ENCODE measurements at regions not wholly inside any gene's neighbourhood (a gene's known extent, or its start where the extent isn't known, plus 50 kb on each side); places are given as distances from the start of the nearest gene placed in this dataset.
A peak's percentile ranks its signal among the peaks of the same experiment; 100 is the strongest.

DNA sequence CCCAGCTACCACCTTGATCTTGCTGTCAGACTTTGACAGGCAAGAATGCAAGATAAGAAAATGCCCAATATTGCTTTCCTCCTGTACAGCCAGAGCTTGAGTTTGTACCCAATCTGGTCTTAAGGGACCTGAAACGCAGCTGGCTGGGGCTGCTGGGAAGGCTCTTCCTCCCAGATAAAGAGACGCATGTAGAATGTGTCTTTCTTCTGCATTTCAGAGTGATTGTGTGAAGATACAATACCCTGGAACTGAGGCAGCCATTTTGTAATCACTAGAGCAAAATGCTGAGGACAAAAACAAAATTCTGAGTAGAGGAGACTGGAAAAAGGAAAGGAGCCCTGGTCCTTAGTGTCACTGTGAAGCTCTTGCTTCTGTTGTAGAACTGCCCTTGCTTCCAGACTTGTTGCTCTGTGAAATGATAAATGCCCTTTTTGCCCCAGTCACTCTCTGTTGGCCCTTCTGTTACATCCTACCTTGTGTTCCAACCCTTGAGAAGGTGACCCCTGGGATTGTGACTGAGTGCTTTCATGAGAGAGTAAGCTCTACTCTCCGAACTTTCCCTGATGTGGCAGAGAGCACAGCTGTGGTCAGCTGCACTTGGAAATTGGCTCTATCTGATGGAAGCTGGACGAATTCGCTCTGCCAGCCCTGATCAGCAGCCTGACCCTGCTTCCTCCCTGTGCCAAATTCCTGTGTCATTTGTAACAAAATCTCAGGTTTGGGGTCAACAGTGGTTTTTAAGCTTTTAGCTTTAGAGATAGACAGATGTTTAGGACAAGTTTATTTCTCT lies 137.4 kb upstream of the RBMS1 start:
- DNase-seq (ENCODE audit: low read depth in 3 of 3) = no peak

DNA sequence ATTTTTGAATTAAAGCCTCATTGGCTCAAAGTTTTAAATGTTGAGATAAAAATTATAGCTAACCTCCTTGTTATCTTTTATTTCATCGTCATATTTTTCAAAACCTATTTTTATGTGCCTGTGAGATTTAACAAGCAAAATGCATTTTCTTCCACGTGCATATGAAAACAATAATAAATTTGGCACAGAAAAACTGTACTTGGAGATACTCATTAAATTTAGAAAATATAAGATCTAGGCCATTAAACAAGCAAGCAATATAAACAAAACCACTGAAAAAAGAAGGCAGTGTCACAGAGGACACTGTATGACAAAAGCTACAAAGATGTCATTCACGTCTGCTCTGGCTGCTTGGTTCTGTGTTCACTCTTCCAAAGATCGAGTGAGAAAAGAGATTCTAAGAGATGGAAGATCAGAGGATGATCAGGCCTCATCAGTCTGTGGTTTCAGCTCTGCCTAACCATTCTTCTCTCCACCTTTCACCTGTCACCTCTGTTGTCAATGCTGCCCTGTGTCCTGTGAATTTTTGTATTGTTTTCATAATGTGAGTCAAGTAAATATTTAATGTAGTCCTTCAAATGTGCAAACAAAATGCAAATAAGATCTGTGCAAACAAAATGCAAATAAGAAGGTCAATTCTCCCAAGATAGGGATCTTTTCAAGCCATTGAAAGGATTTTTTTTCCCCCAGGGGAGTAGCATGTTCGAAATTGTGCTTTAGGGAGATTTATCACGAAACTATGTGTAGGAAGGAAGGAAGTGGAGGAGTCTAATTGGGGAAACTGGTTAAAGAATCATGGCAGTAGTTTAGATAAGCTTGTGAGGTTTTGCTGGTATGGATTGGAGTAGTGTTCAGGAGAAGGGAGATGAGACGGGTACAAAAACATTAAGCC lies 138.7 kb upstream of the RBMS1 start:
- no peak for DNase-seq (ENCODE audit: low read depth in 3 of 3)

DNA sequence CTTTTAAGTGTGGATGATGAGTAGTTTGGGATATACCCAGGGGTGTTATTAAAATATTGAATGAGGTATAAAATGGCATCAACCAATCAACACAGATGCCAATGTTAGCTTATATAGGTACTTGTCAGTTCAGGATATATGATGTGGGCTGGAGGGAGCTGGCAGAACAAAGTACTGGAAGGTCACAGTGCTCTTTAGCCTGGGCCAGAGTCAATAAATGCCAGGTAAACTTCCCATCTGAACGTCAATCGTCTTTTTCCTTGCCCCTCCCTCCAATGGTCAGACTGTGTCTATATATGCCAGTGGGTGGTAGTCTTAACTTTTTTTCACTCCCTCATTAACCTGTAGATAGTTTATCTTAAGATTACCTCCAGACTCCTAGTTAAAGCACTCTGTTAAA lies 140.8 kb upstream of the RBMS1 start:
- DNase-seq (ENCODE audit: low read depth in 3 of 3) = no peak

DNA sequence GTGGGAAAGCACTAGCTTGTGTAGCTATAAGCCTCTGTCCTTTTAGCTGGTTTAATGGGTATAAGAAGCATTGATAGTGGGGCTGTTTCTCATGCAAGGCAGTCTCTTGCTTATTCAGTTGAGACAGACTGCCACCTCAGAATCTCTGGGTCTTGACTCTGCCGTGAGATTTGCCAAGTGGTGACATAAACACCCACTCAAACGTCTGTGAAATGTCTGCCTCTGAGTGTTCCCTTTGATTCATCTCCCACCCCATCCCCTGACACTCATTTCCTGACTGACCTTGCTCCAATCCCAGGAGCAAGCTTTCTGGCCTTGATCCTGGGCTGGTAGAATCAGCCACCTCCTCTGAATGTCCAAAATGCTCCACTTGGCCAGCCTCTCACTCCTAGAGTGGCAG lies 141.9 kb upstream of the RBMS1 start:
- DNase-seq (ENCODE audit: low read depth in 3 of 3) = no peak

DNA sequence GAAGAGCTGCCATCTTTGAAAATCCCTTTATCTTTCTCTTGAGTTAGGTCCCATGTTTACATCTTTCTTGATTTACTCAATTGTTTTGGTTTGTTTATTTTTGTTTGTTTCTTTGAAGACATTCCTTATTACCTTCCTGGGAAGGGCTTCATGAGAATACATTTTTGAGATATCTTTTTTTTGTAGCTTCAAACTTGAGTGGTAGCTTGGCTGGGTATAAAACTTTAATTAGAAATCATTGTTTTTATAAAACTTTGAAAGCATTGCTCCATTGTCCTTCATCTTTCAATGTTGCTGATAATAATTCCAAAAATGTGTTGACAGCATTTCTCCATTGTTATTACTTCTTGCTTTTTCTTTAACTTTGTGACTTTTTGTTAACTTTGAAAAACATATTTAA lies 145.9 kb upstream of the RBMS1 start:
- DNase-seq (ENCODE audit: low read depth in 3 of 3) = no peak

DNA sequence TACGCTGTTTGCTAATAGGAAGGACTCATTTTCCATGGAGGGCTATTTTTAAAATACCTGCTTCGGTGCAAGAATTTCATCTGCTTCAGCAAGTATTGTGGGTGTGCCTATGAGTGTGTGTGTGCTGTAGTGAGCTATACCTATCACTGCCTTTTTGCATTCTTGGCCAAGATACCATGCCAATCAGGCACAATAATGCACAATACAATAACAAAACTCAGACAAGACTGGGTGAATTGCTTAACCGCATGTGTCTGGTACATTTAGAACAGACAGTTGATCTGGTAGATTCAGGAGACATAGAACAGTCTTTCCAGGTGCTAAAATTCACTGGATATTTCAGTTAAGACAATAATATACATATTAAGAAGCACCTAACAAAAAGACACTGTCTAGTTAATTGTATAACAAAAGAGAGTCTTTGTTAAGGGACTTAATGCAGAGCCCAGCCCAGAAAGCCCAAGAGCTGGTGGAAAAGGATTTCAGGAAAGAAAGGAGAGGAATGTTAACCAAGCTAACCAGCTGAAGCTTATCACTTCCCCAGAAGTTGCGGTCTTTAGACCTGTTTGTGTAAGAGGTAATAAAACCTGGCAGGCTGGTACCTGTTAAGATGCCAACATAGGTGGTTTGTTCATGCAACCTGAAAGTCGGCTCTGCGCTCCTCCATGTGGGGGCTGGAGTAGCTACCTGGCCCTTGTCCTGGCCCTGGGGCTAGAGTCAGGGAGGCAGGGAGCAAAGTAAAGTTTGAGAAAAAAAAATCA lies 153.3 kb upstream of the RBMS1 start:
- no peak for DNase-seq (ENCODE audit: low read depth in 3 of 3)

DNA sequence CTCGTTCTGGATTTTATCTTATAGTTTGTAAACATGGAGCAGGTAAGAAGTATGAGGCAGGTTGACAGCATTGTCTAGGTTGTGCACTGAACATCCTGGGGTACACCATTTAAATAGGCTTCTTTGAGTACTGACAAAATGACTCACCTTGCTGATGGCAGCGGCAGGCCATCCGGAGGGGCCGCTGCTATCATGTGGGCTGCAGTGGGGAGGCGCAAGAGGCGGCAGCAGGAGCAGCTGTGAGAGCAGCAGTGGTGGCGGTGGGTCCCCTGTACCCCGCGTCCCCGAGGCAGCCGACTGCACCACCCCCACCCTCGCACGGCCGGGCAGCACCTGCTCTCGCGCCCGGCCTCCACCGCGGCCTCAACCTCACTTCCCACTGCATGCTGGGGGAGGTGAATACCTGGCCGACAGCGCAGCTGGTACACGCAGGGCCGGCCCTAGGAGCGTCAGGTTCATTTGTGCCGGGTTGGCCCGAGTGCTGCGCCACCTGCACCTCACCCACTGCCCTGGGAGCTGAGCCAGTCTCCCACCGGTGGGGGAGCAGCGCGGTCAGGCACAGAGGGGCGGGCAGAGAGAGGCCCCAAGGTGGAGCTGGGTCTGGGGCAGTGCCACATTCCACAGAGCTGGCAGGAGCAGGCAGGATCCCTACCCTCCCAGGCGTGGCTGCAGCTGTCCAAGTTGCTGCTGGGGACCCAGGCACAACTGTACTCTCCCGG lies 154.5 kb upstream of the RBMS1 start:
- DNase-seq (ENCODE audit: low read depth in 3 of 3) = no peak

DNA sequence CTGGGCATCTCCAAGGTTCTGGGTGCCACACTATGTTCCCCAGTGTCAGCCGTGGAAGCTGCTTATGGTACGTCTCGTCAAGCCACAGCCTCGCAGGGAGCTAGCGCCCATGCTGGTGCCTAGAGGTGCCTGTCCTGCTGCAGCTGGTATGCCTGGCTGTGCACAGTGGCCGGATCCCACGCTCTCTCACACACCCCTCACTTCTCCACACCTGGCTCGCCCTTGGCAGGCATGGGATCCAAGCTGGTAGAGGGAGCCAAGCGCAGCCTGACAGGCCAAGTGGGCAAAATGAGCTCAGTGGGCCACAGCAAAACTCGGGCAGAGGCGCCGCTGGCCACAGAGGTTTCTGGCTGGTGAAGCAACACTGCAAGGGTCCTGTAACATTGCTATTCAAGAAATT lies 156.1 kb upstream of the RBMS1 start:
- no peak for DNase-seq (ENCODE audit: low read depth in 3 of 3)

DNA sequence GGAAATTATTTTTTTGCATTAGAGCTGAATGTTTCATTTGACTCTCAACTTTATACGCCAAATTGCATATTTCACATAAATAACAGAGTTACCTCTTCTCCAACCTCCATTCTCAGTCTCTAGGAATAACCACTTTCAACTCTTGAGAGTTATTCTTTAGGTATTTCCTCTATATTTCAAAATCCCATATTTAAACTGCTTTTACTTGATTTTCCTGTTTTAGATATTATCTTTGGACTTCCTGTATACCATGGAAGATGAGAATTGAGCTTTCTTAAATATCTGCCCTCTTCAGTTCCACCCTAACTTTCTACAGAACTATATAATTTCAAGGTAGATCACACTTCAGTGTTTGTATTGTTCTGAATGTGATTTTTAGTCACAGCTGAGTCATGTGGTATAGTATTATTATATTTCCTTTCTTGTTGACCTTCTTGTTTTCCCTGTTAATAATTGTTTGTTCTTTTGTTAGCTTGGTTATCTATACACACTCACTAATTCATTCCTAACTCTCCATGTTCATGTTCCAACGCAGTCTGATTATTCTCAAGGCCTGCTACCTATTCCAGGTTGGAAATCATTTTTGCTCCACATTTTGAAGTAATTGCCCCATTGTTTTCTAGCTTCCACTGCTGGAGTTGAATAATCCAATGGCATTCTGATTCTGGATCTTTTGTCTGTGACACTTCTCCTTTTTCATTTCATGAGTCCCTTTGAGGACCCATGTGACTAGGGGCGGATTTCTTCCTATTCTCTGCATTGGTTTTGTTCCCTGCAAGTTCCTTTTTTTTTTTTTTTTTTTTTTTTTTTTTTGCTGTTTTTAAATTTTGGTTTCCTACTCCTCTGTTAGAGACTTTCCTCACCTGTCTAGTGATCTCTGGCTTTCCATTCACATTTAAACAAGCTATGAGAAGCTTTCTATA lies 156.8 kb upstream of the RBMS1 start:
- no peak for DNase-seq (ENCODE audit: low read depth in 3 of 3)

DNA sequence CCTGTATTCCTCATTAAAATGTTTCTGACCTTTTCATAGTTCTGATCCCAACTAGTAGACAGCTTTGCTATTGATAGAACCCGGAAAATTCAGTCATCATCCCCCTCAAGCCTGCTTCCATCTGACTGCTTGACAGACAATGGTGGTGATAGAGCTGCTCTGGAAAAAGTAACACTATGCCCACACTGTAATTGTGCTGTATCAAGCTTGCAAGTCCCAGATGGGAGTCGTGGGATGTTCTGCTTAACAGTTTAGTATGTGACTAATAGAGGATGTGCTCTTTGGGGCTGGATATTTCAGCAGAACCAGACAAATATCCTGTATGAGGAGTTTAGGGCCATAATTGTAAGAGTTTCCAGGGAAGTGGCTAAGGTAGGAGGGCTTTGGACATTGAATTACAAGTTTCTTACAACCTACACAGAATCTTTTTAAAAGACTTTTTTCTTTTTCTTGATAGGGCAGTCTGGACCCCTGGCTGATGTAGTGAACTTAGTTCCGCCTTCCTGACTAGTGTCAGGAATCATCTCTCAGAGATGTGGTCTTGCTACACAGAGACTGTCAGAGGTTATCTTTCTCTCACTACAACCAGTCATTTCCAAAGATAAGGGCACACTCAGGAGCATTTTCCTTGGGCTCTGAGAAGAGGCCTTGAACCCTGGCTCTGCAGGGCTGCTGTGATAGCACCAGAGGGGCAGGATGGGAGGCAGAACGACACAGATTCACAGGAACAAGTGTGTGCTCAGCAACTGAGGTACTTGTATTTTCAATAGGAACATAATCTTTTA lies 158.0 kb upstream of the RBMS1 start:
- DNase-seq (ENCODE audit: low read depth in 3 of 3) = no peak

DNA sequence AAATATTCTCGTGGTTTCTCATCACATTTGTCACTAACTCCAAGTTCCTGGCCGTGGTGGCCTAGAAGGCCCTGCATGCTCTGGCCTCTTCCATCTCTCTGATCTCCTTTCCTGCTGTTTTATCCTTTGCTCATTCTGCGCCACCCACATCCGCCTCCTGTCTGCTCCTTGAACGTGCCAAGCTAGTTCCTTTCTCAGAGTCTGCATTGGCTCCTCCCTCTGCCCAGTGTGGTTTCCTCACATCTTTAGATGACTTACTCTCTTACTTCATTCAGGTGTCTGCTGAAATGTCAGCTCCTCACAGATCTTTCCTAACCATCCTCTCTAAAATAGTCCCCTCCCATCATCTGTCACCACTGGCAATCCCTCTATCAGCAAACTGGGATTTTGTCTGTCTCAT lies 158.6 kb upstream of the RBMS1 start:
- peak; percentile 11 to 26 (median 21) for DNase-seq (ENCODE audit: low read depth in 3 of 3)

DNA sequence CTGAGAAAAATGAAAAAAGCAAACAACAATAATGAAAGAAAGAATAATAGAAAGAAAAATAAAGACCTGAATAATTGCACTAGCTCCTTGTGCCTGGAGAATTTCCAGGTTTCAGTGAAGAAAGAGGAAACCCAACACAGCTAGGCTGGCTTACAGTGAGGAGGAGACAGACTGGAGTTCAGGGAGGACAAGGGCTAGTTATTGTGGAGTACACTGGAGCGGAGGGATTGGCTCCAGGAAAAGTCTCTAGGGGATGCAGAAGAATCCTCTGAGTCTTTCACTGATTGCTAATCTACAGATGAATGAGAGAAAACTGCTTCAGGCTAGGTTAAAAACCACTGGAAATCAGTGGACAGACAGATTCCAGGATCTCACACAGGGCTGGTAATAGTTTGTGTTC lies 163.6 kb upstream of the RBMS1 start:
- DNase-seq (ENCODE audit: low read depth in 3 of 3) = no peak

DNA sequence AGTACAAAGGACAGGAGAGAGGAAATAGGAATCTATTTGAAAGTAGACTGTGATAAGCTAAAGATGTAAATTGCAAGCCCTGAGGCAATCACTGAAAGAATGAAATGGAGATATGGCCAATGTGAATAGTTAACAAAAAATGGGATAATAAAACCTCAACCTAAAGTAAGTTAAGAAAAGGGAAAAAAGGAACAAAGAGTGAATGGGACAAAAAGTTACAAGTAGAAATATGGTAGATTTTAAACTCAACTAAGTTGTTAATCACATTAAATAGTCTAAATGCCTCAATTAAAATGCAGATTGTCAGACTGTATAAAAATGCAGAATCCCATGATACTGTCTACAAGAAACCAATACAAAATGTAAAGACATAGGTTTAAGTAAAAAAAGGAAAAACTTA lies 165.2 kb upstream of the RBMS1 start:
- no peak for DNase-seq (ENCODE audit: low read depth in 3 of 3)

DNA sequence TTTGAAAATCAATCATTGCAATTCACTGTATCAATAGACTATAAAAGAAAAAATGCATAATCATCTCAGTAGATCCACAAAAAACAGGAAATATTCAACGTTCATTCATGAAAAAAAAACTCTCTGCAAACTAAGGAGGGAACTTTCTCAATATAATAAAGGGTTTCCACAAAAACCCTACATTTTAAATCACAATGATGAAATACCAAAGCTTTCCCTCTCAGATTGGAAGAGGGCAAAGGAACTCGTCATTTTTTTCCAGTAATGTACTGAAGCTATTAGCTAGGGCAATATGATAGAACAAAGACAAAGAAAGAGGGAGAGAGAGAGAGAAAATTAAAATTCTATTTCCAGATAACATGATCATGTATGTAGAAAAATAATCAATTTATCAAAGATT lies 167.1 kb upstream of the RBMS1 start:
- DNase-seq (ENCODE audit: low read depth in 3 of 3) = no peak

DNA sequence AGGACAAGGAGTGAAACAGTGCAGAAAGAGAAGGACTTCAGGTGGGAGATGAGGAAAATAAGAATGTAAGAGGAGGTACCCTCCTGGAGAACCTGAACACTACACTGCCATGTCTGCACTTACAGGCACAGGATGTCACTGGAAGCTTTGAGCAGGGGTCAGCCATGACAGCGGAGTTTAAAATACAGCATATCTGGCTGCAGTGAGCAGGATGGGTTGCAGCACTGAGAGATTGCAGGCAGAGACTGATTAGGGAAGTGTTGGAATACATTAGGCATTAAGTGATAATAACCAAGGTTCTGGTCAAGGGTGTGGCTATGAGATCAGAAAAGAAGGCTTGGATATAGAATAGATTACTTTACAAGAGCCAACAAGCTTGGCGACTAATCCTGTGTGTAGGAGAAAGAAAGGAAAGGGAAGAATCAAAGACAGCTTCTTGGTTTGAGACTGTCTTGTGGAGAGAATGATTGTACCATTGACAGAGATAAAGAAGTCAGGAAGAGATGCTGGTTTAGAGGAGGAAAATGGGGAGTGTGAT lies 171.1 kb upstream of the RBMS1 start:
- DNase-seq (ENCODE audit: low read depth in 3 of 3) = no peak

DNA sequence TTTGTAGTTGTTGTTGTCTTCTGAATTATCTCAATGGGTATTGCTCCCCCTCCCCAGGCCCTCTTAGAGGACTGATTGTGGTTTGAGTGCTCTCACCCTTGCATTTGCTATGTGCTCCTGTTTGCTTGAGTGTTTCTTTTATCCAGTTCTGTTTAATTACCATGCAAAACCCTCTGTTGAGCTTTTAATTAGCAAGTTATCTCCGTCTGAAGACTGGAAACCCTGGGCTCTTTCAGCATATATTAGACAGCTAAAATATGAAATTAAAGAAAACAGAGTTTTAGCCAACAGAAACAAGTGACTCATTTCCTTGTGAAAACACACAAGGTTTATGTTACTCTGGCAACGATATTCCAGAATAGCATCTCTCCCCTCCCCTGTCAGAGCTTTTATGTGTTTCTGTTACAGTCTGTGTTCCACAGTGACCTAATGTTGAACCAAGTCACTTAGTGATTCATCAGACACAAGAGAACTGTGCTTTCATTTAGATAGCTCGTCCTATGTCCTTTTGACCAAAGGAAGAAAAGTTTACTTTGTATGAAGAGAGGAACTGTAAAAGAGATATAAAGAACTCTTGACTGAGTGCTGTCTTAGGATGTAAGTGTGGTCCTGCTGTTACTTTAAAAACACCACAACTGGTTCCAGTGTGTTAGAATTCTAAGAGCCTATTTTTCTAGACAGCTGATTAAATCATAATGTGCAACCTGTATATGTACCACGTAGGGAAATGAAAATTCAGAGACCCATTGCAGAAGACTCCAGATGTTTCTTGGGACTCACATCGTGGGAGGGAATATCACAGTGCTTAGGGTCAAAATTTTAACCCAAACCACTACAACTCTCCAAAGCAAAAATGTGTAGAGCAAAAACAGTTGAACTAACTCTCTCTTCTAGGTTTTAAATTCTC lies 172.8 kb upstream of the RBMS1 start:
- no peak for DNase-seq (ENCODE audit: low read depth in 3 of 3)

DNA sequence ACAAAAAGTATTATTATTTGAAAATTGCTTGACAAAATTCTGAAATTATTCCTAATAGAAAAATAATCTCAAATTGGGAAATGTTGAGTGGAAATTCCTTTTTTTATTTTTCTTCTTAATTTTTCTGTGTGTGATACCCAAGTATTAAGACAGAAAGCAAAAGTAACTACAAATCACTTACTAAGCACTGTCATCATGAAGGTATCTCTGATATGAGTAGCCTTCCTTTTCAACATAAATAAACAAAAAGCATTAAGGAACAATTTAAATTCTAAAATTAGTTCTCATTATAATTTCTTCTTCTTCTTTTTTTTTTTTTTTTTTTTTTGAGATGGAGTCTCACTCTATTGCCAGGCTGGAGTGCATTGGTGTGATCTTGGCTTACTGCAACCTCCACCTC lies 174.2 kb upstream of the RBMS1 start:
- no peak for DNase-seq (ENCODE audit: low read depth in 3 of 3)

DNA sequence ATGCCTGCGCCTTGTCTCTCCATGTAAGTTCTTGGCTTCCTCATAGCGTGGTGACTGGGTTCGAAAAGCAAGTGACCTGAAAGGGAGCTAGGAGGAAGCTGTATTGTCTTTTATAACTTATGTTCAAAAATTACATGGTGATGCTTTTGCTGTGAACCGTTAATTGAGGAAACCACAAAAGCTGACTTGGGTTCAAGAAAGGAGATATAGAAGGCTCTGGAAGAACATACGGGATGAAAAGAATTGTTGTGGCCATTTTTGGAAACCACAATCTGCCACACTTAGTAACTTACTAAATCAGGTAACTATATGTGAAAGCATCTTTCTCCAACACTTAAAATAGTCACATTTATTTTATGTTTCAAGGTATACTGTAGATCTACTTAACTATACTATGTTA lies 177.0 kb upstream of the RBMS1 start:
- no peak for DNase-seq (ENCODE audit: low read depth in 3 of 3)

DNA sequence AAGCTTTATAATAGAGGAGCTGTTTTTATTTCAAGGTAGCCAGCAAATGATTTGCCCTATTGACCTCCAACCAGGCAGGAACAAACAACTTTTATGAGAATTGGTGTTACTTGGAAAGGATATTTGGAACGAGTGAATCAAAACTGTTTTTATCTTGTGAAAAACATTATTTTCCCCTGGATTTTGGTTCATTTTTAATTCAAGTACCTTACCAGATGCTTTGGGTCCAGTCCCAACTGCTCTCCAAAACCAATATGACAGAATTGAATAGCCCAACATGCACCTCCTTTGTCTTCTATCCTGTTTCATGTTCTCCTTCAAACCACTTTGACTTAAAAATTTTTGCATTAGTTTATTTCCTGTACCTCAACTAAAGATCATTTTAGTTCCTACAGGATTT lies 178.6 kb upstream of the RBMS1 start:
- DNase-seq (ENCODE audit: low read depth in 3 of 3) = no peak
